Gastrocnemius medialis (tissue), 4 donors: ENCODE measurements at regions not wholly inside any gene's neighbourhood (a gene's known extent, or its start where the extent isn't known, plus 50 kb on each side); places are given as distances from the start of the nearest gene placed in this dataset.

Source experiments
- ATAC-seq, 2 donors: fragments of 150-250 bp; one replicate each; pipeline ENCODE4 v1.9.1; 2016
- DNase-seq, 2 donors: peaks; one replicate each; pipeline ENCODE4 v3.0.0-alpha.2; 2019
- H3K27ac ChIP-seq, 4 donors: fragments of 200-600 bp; sonication (generic); 1 replicate in 1 of 4; 2 replicates in 3 of 4; pipeline ENCODE4 v1.5.1; 2016 to 2018; ENCODE audit warnings: mild to moderate bottlenecking in 2 of 4, moderate library complexity in 1 of 4
- H3K27me3 ChIP-seq, 3 donors: fragments of 200-600 bp; sonication (generic) in 2 of 3; 1 replicate in 1 of 3; 2 replicates in 2 of 3; pipeline versions ENCODE4 v1.5.1 to v1.6.0; 2016 to 2019; ENCODE audit warnings: mild to moderate bottlenecking in 1 of 3, moderate library complexity in 1 of 3
- H3K36me3 ChIP-seq, 2 donors: fragments of 200-600 bp; sonication (generic) in 1 of 2; one replicate each; pipeline ENCODE4 v1.5.1; 2017 to 2018
- H3K4me1 ChIP-seq, 2 donors: fragments of 200-600 bp; sonication (generic) in 1 of 2; one replicate each; pipeline ENCODE4 v1.5.1; 2016 to 2017; ENCODE audit warnings: mild to moderate bottlenecking in 2 of 2
- H3K4me3 ChIP-seq, 4 donors: fragments of 200-600 bp; sonication (generic) in 3 of 4; 1 replicate in 1 of 4; 2 replicates in 3 of 4; pipeline ENCODE4 v1.5.1; 2016 to 2019; ENCODE audit warnings: mild to moderate bottlenecking in 2 of 4
- H3K9me3 ChIP-seq, 3 donors: fragments of 200-600 bp; sonication (generic) in 2 of 3; 1 replicate in 1 of 3; 2 replicates in 2 of 3; pipeline ENCODE4 v1.5.1; 2016 to 2019
- POLR2A ChIP-seq, 2 donors: fragments of 450-650 bp; IDR thresholded peaks; one replicate each; pipeline ENCODE4 v1.6.1; 2017; ENCODE audit warnings: antibody characterized with exemption in 2 of 2, mild to moderate bottlenecking in 2 of 2, moderate library complexity in 2 of 2
- in situ Hi-C, 4 donors: fragments of 200-750 bp; cut with MboI; loops; one replicate each; pipeline versions ENCODE4 v1.15.0 to v1.8.0; 2017; ENCODE audit warnings: low sequenced_read_pairs in 4 of 4
- intact Hi-C: fragments of 100-400 bp; cut with DNase I; formaldehyde crosslinking; loops from one replicate; pipeline ENCODE4 v1.15.1; 2023; ENCODE audit warnings: low total_unique reads
- TF ChIP-seq, protein P1 (sequence below), 5 experiments: fragments of 450-650 bp in 3 of 5; fragments of 200-600 bp in 2 of 5; sonication (generic) in 2 of 5; IDR thresholded peaks in 4 of 5; conservative IDR thresholded peaks in 1 of 5; 1 replicate in 4 of 5; 2 replicates in 1 of 5; pipeline ENCODE4 v1.5.1; 2016 to 2019; ENCODE audit warnings: antibody characterized with exemption in 5 of 5, mild to moderate bottlenecking in 3 of 5, moderate library complexity in 3 of 5

DNA sequence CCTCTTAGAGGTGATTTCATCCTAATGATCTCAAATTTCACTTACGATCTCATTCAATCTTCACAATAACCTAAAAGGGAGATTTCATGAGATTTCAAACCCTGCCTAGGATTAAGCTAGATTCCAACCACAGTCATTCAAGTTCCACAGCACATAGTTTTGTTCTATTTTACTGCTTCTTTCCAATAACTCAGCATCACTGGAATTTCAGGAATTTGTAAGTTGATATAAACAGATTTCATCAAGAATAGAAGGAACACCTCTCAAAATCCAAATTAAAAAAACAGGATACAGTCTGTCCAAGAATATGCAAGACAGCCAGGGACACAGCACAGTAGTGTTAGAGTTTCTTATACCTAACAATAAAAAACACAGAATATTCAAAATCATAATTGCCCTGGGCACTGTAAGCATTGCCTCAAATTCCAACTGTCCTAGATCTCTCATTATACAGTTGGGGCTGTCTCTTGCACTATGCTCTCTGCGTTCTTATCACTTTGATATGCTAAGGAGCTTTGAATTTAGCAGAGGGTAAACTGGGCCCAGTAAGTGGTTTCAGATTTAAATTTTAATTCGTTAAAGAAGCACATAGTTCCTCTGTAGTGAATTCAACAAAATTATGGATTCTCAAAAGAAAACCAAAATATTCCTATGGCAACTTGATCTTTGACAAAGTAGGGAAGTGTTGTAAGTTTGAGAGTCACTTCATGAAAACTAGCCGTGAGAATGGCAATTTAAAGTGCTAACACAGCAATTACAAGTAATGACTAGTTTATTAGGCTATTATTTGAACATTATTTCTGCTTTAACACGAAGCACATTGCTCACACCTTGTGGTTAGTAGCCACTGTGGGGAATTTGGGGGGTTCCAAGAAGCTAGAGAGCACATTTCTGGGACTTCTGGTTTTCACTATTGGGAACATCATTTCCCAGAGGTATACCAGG, 478.6 kb upstream of the C9orf72 start:
- no peaks in the 10 kb centered on the region for H3K9me3 ChIP-seq
- DNase-seq (no peak), ATAC-seq (no peak)
- H3K27me3 ChIP-seq: no peaks in the 10 kb centered on the region
- no peak for TF ChIP-seq POLR2A (IDR thresholded peaks at IDR 0.05)
- in situ Hi-C loops (loop anchor here in 1 of 4 donors (25.0 kb wide), 1 partner anchor 340 kb away; no protein-coding TSS in a partner anchor), intact Hi-C loops (no loop called here)
- H3K4me3 ChIP-seq: no peak overlapping the region
- H3K36me3 ChIP-seq: no peaks in the 10 kb centered on the region
- H3K4me1 ChIP-seq: no peaks in the 10 kb centered on the region
- H3K27ac ChIP-seq: no peak overlapping the region

DNA sequence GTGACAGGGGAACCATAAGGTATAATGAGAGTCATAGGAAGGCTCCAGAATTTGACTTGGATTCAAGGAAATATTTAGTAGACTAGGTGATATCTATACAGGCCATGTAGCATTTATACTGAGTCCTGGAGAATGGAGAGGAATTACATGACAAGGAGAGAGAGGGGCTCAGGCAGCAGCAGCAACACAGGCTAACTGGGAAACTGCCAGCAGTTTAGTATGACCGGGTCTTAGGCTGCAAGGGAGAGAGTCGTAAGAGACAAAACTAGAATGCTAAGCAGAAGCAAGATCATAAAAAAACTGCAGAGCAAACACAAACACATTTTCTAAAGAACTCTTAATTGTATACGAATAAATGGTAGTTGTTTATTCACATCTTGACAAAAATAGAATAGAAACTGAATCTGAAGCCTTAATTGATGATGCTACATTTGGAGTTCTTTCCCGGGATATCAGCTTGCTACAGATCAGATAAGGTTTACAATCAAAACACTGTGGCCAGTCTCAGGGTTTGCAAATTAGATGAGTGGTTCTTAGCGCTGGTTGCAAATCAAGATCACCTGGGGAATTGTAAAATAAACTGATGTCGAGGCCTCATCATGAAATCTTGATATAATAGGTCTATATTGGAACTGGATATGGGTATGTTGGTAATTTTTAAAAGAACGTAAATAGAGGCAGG, 480.0 kb upstream of the C9orf72 start:
- in situ Hi-C loops: loop anchor here in 1 of 4 donors (25.0 kb wide), 1 partner anchor 341 kb away; no protein-coding TSS in a partner anchor
- Histone ChIP-seq H3K27me3 (no peaks in the 10 kb centered on the region), H3K27ac (no peak overlapping the region), H3K4me1 (no peaks in the 10 kb centered on the region), H3K9me3 (no peaks in the 10 kb centered on the region), H3K36me3 (no peaks in the 10 kb centered on the region), H3K4me3 (no peak overlapping the region)
- intact Hi-C loops: no loop called here
- TF ChIP-seq, protein P1, sequence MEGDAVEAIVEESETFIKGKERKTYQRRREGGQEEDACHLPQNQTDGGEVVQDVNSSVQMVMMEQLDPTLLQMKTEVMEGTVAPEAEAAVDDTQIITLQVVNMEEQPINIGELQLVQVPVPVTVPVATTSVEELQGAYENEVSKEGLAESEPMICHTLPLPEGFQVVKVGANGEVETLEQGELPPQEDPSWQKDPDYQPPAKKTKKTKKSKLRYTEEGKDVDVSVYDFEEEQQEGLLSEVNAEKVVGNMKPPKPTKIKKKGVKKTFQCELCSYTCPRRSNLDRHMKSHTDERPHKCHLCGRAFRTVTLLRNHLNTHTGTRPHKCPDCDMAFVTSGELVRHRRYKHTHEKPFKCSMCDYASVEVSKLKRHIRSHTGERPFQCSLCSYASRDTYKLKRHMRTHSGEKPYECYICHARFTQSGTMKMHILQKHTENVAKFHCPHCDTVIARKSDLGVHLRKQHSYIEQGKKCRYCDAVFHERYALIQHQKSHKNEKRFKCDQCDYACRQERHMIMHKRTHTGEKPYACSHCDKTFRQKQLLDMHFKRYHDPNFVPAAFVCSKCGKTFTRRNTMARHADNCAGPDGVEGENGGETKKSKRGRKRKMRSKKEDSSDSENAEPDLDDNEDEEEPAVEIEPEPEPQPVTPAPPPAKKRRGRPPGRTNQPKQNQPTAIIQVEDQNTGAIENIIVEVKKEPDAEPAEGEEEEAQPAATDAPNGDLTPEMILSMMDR (IDR thresholded peaks at IDR 0.05 in 4 of 5, conservative IDR thresholded peaks at IDR 0.05 in 1 of 5): no peak
- no peak for TF ChIP-seq POLR2A (IDR thresholded peaks at IDR 0.05)
- no peak for ATAC-seq
- DNase-seq: no peak

- no peaks in the 10 kb centered on the region for H3K36me3 ChIP-seq
- no peak for DNase-seq
- H3K27me3 ChIP-seq: no peaks in the 10 kb centered on the region
- no peaks in the 10 kb centered on the region for H3K4me1 ChIP-seq
- H3K4me3 ChIP-seq: no peak overlapping the region
- H3K27ac ChIP-seq: no peak overlapping the region
- H3K9me3 ChIP-seq: no peaks in the 10 kb centered on the region
- in situ Hi-C loops (loop anchor here in 1 of 4 donors (25.0 kb wide), 1 partner anchor 344 kb away; no protein-coding TSS in a partner anchor), intact Hi-C loops (no loop called here)
- no peak for ATAC-seq
- TF ChIP-seq, protein P1 (IDR thresholded peaks at IDR 0.05 in 4 of 5, conservative IDR thresholded peaks at IDR 0.05 in 1 of 5): no peak
- TF ChIP-seq POLR2A (IDR thresholded peaks at IDR 0.05): no peak
Measured at GRCh38 chr9:28056006-28056405, 482.7 kb upstream of the C9orf72 start.

GRCh38 chr9:28056466-28056865, 483.2 kb upstream of the C9orf72 start:
- DNase-seq (no peak), ATAC-seq (no peak)
- Histone ChIP-seq H3K4me3 (no peak overlapping the region), H3K9me3 (no peaks in the 10 kb centered on the region), H3K4me1 (no peaks in the 10 kb centered on the region), H3K27me3 (no peaks in the 10 kb centered on the region), H3K36me3 (no peaks in the 10 kb centered on the region), H3K27ac (no peak overlapping the region)
- intact Hi-C loops (no loop called here), in situ Hi-C loops (loop anchor here in 1 of 4 donors (25.0 kb wide), 1 partner anchor 344 kb away; no protein-coding TSS in a partner anchor)
- TF ChIP-seq, protein P1 (IDR thresholded peaks at IDR 0.05 in 4 of 5, conservative IDR thresholded peaks at IDR 0.05 in 1 of 5): no peak
- TF ChIP-seq POLR2A (IDR thresholded peaks at IDR 0.05): no peak

DNA sequence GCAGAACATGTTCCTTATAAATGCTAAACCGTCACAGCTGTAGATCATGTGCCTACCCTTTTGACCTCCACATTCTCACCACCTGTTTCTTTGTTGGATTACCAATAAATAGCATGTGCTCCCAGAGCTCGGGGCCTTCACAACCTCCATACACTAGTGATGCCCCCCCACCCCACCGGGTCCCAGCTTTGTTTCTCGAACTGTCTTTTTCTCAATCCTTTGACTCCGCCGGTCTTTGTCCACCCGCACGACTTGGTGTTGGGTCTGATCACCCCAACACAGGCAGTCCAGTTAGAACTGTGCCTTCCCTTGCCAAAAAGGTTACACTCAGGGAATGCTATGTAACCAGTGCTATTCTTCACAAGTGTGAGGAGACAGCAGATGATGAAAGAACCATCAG, 485.9 kb upstream of the C9orf72 start:
- Histone ChIP-seq H3K27ac (no peak overlapping the region), H3K36me3 (no peaks in the 10 kb centered on the region), H3K4me1 (no peaks in the 10 kb centered on the region), H3K4me3 (no peak overlapping the region), H3K9me3 (no peaks in the 10 kb centered on the region), H3K27me3 (no peaks in the 10 kb centered on the region)
- DNase-seq (no peak), ATAC-seq (no peak)
- in situ Hi-C loops: loop anchor here in 1 of 4 donors (25.0 kb wide), 1 partner anchor 347 kb away; no protein-coding TSS in a partner anchor
- intact Hi-C loops: no loop called here
- TF ChIP-seq, protein P1 (IDR thresholded peaks at IDR 0.05 in 4 of 5, conservative IDR thresholded peaks at IDR 0.05 in 1 of 5): no peak
- TF ChIP-seq POLR2A (IDR thresholded peaks at IDR 0.05): no peak
